NK-92 treated with Interleukin-12 subunit alpha and Interleukin-12 subunit beta, amount 100 ng/mL, for 24 hours (cell line): ENCODE measurements at regions not wholly inside any gene's neighbourhood (a gene's known extent, or its start where the extent isn't known, plus 50 kb on each side); places are given as distances from the start of the nearest gene placed in this dataset.

Experiments used
- DNase-seq: peaks from one replicate; lab custom pipeline; 2025; lab: John Stamatoyannopoulos, UW

GRCh38 chr18:78679613-78680260, 299.9 kb upstream of the SALL3 start:
- no peak for DNase-seq

GRCh38 chr18:78681396-78681795, 298.2 kb upstream of the SALL3 start:
- no peak for DNase-seq

DNA sequence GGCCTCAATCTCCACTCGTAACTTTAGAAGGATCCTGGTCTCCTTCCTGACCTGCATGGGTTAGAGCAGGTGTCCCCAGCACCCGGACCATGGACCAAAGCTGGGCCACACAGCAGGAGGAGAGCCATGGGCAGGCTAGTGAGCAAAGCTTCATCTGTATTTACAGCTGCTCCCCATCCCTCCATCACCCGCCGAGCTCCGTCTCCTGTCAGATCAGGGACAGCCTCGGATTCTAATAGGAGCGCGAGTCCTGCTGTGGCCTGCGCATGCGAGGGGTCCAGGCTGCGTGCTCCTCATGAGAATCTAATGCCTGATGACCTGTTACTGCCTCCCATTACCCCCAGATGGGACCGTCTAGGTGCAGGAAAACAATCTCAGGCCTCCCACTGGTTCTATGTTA, 297.7 kb upstream of the SALL3 start:
- no peak for DNase-seq

GRCh38 chr18:78682716-78683115, 296.9 kb upstream of the SALL3 start:
- DNase-seq = no peak

DNA sequence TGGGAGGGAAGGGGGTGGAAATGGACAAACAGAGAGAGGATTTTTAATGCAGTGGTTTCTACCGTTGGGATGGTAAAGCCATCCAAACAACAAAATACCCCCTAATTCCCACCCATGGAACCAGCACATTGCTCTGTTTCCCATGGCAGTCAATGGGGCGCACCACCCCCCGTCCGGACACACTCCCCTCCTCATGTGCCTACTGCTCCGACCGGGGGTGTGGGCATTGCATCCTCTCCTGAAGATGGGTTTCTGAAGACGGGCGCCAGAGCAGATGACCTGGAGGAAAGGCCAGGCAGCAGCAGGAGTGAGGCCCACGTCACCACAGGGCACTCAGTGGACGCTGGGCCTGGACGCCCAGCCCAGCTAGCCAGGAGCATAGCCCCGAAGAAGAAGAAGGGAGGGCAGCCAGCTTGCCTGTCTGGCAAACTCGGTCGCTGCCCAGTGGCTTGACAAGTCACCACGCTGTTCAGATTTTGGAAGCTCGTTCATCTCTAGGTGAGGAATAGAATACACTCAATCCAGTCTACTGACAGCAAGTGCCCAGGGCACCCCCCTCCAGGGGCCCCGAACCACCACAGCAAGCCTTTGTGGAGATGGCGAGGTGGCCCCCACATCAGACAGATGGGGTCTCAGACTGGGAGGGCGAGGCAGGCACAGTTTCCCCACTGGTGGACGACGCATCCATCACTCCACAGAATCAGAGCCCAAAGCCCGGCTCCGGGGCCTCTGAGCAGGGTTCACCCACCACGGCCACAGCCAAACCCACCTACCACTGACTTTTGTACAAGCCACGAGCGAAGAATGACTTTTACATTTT, 296.2 kb upstream of the SALL3 start:
- no peak for DNase-seq

GRCh38 chr18:78685250-78685979, 294.2 kb upstream of the SALL3 start:
- no peak for DNase-seq

GRCh38 chr18:78685980-78686530, 293.6 kb upstream of the SALL3 start:
- DNase-seq = no peak

GRCh38 chr18:78686976-78687685, 292.5 kb upstream of the SALL3 start:
- DNase-seq = no peak

- DNase-seq = no peak
These were observed 291.9 kb upstream of the SALL3 start for GRCh38 chr18:78687736-78688135.

DNA sequence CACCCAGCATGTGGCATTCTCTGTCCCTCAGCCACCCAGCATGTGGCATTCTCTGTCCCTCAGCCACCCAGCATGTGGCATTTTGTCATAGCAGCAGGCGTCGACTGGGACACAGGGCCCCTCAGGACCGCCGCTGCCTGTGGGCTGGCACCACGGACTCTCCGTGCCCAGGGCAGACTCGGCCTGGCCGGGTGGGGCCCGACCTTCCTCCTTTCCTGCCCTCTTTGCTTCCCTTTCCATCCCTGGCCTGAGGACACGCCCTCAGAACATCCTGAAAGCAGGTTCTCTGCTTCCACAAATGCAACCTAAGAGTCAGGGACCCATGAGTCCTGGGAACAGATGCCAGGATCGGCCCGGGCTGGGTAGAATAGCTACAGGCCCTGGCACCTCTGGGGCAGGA, 291.4 kb upstream of the SALL3 start:
- DNase-seq = no peak

DNA sequence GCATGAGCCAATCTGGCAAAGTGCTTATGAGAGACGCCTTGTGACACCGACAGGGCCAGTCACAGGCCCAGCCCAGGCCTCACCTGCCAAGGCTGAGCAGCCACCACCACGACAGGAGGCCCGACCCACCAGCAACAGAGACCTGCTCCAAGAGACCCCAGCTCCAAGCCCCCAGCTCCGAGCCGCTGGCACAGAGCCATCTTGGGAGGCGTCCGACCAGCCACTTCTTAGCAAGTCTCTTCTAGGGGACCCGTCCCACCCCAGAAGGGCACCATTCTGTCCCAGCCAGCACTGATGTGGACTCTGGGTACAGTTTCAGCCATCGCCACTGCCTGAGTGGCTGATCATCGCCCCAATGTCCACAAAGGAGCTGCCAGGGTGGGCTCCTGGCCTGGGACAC, 290.7 kb upstream of the SALL3 start:
- no peak for DNase-seq

DNA sequence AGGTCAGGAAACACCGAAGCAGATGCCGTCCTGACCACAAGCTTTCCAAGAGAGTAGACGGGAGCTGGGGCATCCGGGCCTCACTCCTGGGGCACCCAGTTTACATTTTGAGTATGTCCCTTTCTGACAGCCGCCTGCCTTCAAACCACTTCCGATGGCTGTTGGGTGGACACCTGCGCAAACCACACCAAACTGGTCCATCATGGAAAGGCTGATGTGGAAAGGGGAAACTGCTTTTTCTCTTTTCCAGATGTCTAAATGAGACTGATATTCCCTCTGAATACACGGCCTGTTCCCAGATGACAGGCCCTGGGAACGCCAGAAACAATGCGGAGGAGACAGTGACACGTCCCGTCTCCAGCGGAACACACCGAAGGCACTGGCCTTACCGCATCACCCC, 290.0 kb upstream of the SALL3 start:
- no peak for DNase-seq

DNA sequence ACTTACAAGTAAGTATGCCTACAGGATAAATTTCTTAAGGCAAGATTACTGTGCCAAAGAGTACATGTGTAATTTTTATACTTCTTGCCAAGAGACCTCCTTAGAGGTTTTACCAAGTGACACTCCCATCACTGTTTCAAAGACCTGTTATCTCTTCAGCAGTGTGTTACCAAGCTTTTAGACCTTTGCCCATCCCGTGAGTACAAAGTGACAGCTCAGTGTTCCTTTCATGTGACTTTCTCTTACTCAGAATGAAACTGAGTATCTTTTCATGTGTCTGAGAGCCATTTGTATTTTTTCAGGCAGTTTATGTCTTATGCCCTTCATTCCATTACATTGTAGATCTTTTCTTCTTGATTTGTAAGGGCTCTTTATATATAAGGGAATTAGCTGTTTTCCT, 287.5 kb upstream of the SALL3 start:
- DNase-seq = no peak

DNA sequence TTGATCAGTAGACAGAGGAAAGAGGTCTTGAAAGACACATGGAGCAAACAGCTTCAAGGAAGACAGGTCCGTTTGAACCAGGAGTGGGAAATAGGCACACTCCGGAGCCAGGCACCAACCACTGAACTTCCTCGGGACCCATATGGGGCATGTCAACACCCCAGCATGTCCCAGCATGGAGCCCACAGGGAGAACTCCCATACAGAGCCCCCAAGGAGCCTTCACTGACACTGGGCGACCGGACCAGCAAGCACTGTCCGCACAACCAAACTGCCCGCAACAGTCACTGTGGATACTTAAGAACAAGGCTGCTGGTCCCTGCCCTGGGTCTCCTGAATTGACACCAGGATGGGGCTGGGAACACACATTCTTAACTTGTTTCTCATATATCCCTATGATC, 286.2 kb upstream of the SALL3 start:
- DNase-seq = no peak

GRCh38 chr18:78696698-78697435, 282.8 kb upstream of the SALL3 start:
- DNase-seq = no peak

DNA sequence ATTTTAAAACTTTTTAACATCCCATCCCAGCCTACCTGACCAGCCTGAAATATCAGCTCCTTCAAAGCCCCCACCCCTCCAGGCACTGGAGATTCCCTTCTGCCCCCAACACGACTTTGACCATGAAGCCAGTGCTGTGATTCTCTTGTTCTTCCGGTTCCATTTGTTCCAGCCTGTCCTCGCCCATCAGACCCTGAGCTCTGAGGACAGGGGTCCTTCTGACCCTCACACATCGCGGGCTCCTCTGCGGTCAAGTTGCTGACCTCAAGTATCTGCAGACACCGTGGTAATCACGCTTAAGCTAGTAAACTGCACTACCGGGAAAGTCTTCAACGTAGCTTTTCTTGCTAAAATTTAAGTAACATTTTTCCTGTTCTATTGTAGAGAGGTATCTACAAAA, 282.2 kb upstream of the SALL3 start:
- DNase-seq = no peak

GRCh38 chr18:78698914-78699313, 280.7 kb upstream of the SALL3 start:
- DNase-seq = no peak

DNA sequence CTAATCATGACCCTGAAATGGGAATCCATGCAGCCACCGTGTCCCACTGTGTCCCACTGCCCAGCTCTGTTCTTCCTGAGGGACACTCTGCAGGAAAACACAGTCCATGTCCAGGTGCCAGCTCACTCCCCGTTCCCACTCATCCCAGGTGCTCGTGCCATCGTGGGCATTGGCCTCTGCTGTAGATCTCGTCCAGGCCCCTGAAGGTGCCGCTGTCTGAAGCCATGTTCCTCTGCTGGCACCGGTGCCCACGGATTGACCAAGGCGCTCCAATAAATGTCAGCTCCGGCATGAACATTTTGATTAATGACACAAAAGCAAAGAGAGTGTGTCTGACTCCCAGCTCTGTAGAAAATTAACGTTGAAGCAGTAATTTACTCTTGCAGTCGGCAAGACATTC, 280.1 kb upstream of the SALL3 start:
- DNase-seq = no peak

GRCh38 chr18:78701771-78702396, 277.7 kb upstream of the SALL3 start:
- no peak for DNase-seq

DNA sequence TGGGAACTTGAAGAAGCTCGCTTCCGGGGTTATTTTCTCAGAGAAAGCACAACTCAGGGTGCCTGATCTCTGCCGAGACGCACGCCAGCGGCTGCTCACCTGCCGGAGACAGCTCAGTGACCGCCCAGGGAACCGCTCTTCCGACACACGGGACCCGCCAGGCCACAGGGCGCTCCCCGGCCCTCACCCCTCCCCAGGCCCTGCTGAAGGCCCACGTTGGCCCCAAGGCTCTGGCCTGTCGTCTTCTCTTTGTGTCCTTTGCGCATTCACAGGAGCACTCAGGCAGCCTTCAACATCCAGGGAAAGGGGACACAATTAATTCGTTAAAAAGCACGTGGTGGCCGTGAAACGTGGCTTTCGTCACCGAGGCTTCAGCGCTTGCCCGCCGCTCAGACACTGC, 276.3 kb upstream of the SALL3 start:
- DNase-seq = no peak

- DNase-seq = no peak
These were observed 274.6 kb upstream of the SALL3 start for GRCh38 chr18:78704971-78705461.
